Psoas muscle (tissue), 7 donors: ENCODE measurements at regions not wholly inside any gene's neighbourhood (a gene's known extent, or its start where the extent isn't known, plus 50 kb on each side); places are given as distances from the start of the nearest gene placed in this dataset.

Experiments
- ATAC-seq, 4 donors: fragments of 200-7000 bp; cut with Tn5 transposase; one replicate each; pipeline ENCODE4 v1.9.1; 2020; ENCODE audit warnings: moderate library complexity in 3 of 4, mild to moderate bottlenecking in 2 of 4
- DNase-seq, 2 donors: peaks; one replicate each; pipeline ENCODE4 v3.0.0-alpha.2; 2020
- H3K27ac ChIP-seq: fragments of 200-600 bp; one replicate; pipeline ENCODE4 v1.8.0; 2022
- H3K27me3 ChIP-seq, 3 donors: fragments of 200-600 bp in 1 of 3; one replicate each; pipeline versions ENCODE4 v1.6.1 to v1.8.0; 2013 to 2022; ENCODE audit warnings: low read length in 2 of 3, mild to moderate bottlenecking in 2 of 3, moderate library complexity in 1 of 3; ENCODE audit not compliant: insufficient read depth in 3 of 3
- H3K36me3 ChIP-seq, 2 donors: fragments of 200-600 bp in 1 of 2; one replicate each; pipeline versions ENCODE4 v1.6.1 to v1.8.0; 2013 to 2022; ENCODE audit warnings: low read depth in 1 of 2, mild to moderate bottlenecking in 1 of 2, moderate library complexity in 1 of 2; ENCODE audit not compliant: insufficient read depth in 1 of 2
- H3K4me1 ChIP-seq: fragments of 200-600 bp; one replicate; pipeline ENCODE4 v1.8.0; 2022
- H3K4me3 ChIP-seq: fragments of 200-600 bp; one replicate; pipeline ENCODE4 v1.8.0; 2022; ENCODE audit warnings: mild to moderate bottlenecking
- H3K9me3 ChIP-seq: fragments of 200-600 bp; one replicate; pipeline ENCODE4 v1.8.0; 2022
- CTCF ChIP-seq: fragments of 200-600 bp; IDR thresholded peaks from one replicate; pipeline ENCODE4 v1.8.0; 2022; ENCODE audit warnings: antibody characterized with exemption
- WGBS, 3 donors: extraction: QIAGEN DNeasy Blood & Tissue Kit; methylation state at CpG; one replicate each; pipeline versions ENCODE4 v1.1.6 to v1.1.7; 2013; 5-methylcytosine and 5-hydroxymethylcytosine counted together
- intact Hi-C, 2 donors: fragments of 100-400 bp; cut with DNase I; formaldehyde crosslinking; loops; one replicate each; pipeline versions ENCODE4 v1.11.0 to v1.14.2; 2022
- donor health status: healthy with polysubstance abuse.
- donor health status: DM: no; HTN: no; CAD: no; lungs with moderate emphysema.
- donor health status: Bipolar disorder and iron deficiency.
- donor health status: healthy.
- donor health status: DM: yes; HTN: yes; CAD: no.
- donor health status: DM: no; HTN: no; CAD: no.
- donor health status: DM: yes; HTN: yes; CAD: no.

DNA sequence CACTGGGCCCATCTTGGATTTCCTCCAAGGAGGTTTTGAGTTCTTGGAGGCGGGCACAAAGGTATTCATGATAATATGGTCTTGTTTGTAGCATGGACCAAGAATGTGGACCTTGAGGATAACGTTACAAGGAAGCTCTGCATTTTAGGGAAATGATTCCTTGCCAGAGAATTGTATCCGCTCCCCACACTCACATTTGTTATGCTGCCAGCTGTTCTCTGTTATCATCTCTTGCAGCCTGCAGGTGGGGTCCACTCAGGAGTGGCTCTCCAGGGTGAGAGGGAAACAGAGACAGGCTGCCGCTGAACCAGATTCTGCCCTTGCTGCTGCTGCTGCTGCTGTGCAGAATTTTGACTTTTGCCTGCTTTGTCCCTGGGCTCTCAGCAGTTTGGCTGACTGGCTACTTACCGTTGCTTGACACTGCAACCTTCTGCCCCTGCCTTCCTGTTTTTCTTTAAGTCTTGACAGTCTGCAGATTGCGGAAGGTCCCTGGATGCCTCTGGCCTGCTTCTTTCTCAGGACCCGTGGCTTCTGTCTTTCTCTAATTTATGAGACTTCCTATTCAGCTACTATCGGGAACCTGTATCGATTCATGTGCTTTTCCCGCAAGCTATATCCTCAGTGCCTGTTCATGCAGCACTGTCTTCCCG, 122.3 kb upstream of the DOCK10 start:
- ATAC-seq (no peak), DNase-seq (no peak)
- no peaks in the 10 kb centered on the region for H3K9me3 ChIP-seq
- H3K4me3 ChIP-seq, result no peak overlapping the region
- H3K27ac ChIP-seq, result no peak overlapping the region
- H3K4me1 ChIP-seq, result no peaks in the 10 kb centered on the region
- H3K27me3 ChIP-seq, result no peaks in the 10 kb centered on the region
- WGBS, 3 donors, result 31 to 43% (median 34%) methylated on average over 11 of the region's 11 CpGs
- intact Hi-C loops, result no loop called here
- TF ChIP-seq CTCF, result no peak
- no peaks in the 10 kb centered on the region for H3K36me3 ChIP-seq

GRCh38 chr2:225158360-225158759, 116.1 kb upstream of the DOCK10 start:
- H3K36me3 ChIP-seq, result no peaks in the 10 kb centered on the region
- ATAC-seq (no peak), DNase-seq (no peak)
- intact Hi-C loops, result no loop called here
- H3K9me3 ChIP-seq, result no peaks in the 10 kb centered on the region
- no peak for TF ChIP-seq CTCF
- H3K4me3 ChIP-seq, result no peak overlapping the region
- no peak overlapping the region for H3K27ac ChIP-seq
- no peaks in the 10 kb centered on the region for H3K27me3 ChIP-seq
- no peaks in the 10 kb centered on the region for H3K4me1 ChIP-seq

- no peaks in the 10 kb centered on the region for H3K27me3 ChIP-seq
- WGBS, 3 donors, result 69 to 87% (median 71%) methylated on average over 4 of the region's 4 CpGs
- intact Hi-C loops, result no loop called here
- H3K4me3 ChIP-seq, result no peak overlapping the region
- no peak for TF ChIP-seq CTCF
- H3K36me3 ChIP-seq, result no peaks in the 10 kb centered on the region
- no peaks in the 10 kb centered on the region for H3K9me3 ChIP-seq
- DNase-seq (no peak), ATAC-seq (no peak)
- no peak overlapping the region for H3K27ac ChIP-seq
- H3K4me1 ChIP-seq, result no peaks in the 10 kb centered on the region
These were observed 114.7 kb upstream of the DOCK10 start for GRCh38 chr2:225156853-225157451.

GRCh38 chr2:225140723-225141122, 98.5 kb upstream of the DOCK10 start:
- Histone ChIP-seq H3K36me3 (no peaks in the 10 kb centered on the region), H3K9me3 (no peaks in the 10 kb centered on the region), H3K4me3 (no peak overlapping the region), H3K27me3 (no peaks in the 10 kb centered on the region), H3K27ac (no peak overlapping the region), H3K4me1 (no peaks in the 10 kb centered on the region)
- intact Hi-C loops, result no loop called here
- DNase-seq (no peak), ATAC-seq (no peak)
- no peak for TF ChIP-seq CTCF

DNA sequence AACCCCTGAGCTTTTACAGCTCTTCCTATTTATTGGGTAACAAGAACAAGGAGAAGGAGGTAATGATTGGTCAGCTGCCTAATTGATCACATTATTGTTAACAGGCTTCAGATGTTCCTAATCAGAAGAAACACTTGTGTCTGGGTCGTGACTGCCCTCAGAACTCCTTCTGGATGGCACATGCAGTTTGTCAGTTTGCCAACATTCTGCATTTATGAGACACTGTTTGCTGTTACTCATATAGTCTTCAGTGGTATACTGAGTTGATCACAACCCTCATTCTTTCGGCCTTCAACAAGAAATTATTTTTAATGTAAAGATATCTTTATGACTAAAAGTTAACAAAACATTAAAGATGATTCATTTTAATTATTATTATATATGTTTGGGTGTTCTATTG, 95.7 kb upstream of the DOCK10 start:
- H3K4me3 ChIP-seq, result no peak overlapping the region
- 57 to 64% (median 63%) methylated on average over 2 of the region's 2 CpGs for WGBS, 3 donors
- intact Hi-C loops, result no loop called here

More for the DNA sequence above, 95.7 kb upstream of the DOCK10 start:
- Histone ChIP-seq H3K27me3 (no peaks in the 10 kb centered on the region), H3K4me1 (no peaks in the 10 kb centered on the region), H3K9me3 (no peaks in the 10 kb centered on the region), H3K27ac (no peak overlapping the region), H3K36me3 (no peaks in the 10 kb centered on the region)
- TF ChIP-seq CTCF, result no peak
- no peak for ATAC-seq
- DNase-seq, result no peak
